HG03159 (cell line): ENCODE measurements at regions not wholly inside any gene's neighbourhood (a gene's known extent, or its start where the extent isn't known, plus 50 kb on each side); places are given as distances from the start of the nearest gene placed in this dataset.

ENCODE experiments used
- ATAC-seq: cut with Tn5 transposase; IDR thresholded peaks from one replicate; pipeline ENCODE4 v1.9.1; 2021; ENCODE audit warnings: mild to moderate bottlenecking, moderate library complexity; ENCODE audit not compliant: unreplicated experiment

DNA sequence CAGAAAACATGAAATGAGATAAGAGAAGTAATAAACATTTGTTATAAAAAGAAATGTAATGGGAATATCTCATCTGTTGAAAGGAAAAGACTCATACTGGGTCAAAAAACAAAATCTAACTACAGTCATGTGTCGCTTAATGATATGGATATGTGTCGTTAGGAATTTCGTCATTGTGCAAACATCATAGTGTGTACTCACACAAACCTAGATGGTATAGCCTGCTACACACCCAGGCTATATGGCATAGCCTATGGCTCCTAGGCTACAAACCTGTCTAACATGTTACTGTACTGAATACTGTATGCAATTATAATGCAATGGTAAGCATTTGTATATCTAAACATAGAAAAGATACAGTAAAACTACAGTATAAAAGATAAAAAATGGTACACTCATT lies 89.8 kb upstream of the ZC3H12C start:
- no peak for ATAC-seq

DNA sequence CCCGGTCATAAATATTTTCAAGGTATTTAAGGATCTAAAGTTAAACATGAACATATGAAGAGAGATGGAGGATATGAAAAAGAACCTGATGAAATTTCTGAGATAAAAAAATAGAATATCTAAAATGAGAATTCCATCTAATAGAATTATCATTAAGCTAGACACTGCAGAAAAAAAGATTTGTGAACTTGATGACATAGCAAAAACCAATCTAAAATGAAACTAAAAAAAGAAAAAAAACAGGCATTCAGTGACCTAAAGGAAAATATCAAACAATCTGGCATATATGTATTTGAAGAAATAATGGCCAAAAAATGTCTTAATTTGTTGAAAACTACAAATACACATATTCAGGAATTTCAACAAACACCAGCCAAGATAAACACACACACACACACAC lies 81.6 kb upstream of the ZC3H12C start:
- ATAC-seq = no peak

DNA sequence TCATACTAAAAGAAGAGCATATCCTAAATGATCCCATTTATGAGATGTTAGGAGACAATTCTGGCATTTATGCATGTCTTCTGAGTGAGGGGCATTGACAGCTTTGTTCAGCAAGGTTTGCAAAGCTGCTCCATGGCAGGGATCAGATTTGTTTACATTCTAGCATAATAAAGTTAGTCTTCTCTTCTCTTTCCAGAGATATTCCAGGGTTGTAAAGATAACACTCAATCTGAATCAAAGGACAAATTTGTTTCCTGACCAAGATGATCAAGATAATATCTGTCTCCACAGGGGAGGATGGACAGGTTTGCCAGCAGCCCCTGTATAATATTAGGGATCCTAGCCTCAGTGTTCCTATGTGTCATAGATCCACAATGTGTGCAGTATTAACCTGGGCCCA lies 77.5 kb upstream of the ZC3H12C start:
- ATAC-seq = no peak

DNA sequence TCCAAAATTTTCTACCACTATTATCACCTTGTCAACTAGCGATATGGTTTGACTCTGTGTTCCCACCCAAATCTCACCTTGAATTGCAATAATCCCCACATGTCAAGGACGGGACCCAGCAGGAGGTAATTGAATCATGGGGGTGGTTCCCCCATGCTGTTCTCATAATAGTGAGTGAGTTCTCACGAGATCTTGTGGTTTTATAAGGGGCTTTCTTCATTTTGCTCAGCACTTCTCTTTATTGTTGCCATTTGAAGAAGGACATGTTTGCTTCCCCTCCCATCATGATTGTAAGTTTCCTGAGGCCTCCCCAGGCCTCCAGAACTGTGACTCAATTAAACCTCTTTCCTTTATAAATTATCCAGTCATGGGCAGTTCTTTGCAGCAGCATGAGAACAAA lies 73.5 kb upstream of the ZC3H12C start:
- no peak for ATAC-seq

DNA sequence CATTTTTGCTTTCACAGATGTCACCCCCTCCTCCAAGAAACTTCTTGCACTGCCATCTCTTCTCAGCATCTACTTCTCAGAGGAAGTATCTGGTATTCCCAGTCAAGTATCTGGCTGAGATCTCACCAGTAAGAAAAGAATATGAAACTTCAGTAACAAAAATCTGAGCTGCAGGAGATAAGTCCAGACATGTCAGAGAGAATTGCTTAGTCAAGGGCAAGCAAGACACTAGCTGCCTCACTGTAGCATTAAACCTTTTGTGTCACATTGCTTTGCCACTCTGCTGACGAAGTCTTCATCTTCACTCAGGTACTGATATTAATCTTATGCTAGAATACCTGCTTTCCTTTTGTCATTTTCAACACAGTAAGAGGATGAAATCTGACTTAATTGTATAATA lies 70.6 kb upstream of the ZC3H12C start:
- no peak for ATAC-seq

DNA sequence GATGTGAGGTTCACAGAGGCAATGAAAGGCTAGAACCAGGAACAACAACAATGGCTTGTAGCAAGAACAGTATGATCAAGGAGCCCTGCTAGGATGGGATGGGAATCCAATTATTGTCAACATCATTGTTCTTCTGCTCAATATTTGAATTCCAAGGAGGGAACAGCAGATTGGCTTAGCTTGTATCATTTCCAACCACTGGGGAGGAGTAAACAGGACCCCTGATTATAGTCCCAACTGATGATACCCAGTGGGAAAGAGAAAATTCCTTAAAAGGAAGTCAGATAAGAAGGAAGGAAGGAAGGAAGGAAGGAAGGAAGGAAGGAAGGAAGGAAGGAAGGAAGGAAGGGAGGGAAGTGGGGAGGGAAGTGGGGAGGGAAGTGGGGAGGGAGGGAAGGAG lies 69.5 kb upstream of the ZC3H12C start:
- no peak for ATAC-seq

DNA sequence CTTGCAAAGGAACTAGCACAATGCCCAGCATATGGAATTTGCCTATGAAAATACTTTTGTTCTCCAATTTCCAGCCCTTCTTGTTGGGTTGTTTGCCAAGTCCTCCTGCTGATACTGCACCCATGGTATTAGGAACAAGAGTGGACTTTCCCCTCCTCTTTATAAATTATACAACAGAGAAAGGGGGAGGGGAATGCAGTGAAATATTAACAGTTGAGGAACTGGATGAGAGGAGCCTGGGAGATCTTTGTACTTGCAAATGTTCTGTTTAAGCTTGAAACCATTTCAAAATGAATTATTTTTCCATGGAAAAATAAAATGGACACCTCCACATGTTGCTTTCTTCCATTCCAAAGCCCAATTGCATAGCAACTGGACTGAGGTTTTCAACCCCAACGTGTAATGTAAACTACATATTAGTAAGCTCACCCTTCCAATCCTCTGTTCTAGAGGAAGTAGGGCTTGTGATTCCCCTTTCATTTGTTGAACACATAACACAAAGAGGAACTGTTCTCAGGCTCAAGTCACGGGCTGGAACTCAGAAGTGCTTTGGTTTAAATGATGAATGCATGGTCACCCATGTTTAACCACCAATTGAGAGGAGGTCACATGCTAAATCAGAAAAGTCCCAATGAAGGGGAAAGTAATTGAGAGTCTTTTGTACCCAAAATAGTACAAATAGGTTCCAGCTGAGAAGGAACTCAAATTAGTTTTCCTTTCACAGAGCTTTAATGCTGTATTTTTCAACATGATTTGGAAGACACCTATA lies 66.2 kb upstream of the ZC3H12C start:
- peak; percentile 94 for ATAC-seq

DNA sequence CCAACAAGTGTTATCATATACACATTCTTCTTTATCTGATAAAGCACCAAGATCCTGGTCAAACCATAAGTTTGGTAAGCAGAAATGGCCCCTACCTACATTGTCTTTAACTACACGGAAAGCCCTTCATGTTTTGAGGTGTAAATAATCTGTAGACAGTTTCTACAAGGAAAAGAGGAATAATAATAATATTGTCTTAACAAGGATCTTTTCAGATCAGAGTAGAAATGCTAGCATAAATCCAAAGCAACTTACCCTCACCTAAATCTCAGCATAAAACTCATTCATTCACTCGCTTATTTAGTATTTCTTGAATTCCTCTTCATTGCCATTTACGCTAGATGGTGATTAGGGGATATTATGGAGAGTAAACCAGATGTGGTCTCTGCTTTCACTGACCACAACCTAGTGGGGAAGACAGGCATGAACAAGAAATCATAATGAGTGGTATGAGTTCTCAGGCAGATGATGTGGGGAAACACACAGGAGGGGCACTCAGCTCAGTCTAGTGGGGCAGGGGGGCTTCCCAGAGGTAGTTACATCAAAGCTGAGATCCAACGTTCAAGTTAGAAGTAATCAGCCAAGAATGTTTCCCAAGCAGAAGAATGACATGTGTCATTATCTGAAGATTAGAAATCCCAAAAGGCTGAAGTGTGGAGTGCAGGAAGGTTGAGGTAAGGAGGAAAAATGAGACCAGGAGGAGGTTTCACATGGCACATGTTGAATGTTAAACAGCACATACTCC lies 65.4 kb upstream of the ZC3H12C start:
- ATAC-seq = peak; percentile 41

DNA sequence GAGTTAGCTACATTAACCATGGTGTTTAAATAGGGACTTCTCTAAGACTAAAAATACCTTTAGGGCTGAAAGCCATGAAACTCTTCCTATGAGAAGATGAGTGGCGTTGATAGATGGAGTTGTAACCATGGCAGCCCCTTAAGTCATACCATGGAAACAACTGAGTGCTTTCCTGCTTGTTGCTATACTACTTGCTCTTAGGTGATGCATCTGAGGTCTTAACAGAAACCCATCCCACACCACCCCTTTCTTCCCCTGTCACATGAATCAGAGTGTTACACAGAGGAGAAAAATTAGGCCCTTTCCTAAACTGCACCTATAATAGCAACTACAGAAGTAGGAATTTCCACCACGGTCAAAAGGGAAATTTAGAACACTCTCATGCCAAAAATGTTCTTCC lies 64.3 kb upstream of the ZC3H12C start:
- ATAC-seq = no peak

DNA sequence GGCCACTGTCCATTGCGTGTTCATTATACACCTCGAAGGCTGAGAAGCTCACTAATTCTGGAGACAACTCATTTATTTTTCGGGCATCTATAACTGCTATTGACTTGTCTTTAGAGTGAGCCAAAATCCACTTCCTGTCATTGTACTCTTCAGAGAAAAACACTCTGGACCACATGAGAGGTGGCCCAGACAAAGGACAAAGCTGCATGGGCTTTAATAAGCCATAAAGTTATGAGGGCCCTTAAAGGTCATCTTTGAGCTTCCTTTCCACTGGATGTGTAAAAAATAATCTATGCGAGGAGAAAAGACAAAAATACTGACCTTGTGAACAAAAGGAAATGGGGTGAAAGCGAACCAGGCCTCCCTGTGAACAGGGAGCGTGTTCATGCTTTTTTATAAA lies 63.5 kb upstream of the ZC3H12C start:
- no peak for ATAC-seq

DNA sequence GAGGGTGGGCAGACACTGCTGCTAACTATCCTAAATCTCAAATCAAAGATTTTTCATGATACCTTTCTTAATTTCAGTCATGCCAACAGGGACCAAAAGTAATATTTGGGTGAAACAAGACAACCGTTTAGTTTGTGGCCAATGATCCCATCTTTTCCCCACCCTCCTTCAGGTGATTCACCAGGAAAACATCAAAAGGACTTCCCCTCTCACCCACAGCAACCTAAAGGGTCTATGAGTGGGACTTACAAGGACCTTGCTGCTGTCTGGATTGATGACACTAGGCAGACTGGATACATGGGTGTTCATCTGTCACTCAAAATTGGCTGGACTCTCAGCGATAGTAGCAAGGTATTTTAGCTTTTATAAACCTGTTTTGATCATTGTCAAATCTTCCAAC lies 62.0 kb upstream of the ZC3H12C start:
- no peak for ATAC-seq

DNA sequence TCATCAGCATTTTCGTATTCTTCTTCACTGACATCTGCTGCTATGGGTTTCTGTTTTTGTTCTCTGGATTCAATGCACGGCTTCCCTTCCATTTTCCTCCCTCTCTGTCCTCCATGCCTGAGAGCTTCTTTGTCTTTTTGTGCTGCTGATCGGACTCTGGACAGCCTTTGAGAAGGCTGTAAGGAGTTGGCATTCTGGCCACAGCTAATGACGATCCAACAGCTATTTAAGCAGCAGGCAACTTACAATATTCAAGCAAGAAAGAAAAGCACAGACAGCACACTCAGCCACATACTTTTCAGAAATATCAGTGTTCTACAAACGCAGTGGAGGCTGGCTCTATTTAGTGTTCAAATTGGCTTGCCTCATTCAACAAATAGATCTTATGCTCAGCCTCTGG lies 60.9 kb upstream of the ZC3H12C start:
- ATAC-seq = no peak

DNA sequence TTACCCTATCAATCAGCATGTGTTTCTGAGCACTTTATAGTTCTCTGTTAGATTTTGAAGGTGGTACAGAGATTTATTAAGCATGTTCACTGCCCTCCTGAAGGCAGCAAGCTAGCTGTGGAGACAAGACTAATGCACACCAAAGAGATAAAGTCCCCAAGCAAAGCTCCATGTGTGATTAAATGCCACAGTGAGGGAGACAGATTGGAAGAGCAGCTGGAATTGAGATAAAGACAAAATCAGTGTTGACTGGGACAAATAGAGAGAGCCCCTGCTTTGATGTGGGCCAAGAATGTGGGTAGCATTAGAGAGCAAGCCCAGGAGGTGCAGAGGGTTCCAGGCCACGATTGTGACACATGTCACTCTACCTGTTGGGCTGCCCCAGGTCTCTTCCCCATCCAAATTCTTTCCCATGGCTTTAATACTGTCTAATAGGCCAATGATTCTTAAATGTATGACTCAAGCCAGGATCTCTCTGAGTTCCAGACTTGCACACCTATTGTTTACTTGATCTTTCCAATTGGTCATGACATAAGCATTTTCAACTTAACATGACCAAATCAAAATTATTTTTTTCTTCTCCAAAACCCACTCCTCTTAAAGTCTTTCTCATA lies 60.1 kb upstream of the ZC3H12C start:
- no peak for ATAC-seq

DNA sequence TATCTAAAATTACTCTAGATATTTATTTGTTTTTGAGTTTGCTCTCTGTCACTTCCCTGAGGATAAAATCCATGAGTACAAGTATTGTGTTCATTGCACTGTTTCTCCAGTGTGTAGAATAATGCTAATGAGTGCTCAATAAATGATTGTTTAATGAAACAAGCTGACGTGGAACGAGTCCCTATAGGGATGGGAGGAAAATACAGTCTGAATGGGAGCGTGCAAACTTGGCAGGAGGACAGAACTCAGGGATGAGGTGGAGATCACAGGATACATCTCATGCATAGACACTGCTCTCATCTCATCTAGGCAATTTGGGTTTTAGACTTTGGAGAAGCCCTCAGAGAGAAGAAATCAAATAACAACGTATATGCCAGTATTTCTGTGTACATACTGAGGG lies 58.4 kb upstream of the ZC3H12C start:
- ATAC-seq = no peak

DNA sequence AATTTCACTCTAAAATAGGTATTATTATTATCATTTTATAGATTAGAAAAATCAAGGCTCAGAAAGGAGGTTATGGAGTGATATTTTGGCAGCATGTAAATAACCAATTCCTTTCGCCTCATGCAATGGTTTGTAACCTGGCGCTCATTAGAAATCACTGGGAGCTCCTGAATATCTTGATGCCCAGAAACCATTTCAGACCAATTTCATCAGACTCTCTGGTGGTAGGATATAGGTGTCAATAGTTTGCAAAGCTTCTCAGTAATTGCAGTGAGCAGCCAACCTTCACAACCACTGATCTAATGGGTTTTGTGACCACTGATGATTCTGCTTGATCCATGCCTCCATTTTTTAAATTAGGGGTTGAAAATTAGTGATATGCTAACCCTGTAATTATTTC lies 57.8 kb upstream of the ZC3H12C start:
- no peak for ATAC-seq

DNA sequence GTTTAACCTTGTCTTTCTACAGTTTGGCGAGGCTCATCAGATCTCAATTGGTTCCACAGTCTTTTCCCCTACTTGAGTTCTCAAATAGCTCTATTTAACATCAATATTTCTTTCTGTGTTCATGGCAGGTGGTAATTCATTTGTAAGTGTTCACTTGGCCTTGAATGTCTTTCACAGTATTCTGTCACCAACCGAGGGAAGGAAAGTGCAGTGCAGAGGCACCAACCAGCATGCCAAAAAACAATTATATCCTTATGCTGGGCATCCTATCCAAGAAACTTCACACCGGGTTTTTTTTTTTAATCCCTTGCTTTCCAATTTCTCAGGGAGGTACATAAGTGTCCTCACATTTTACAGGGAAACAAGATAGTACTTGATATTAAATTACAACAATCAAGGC lies 55.0 kb upstream of the ZC3H12C start:
- no peak for ATAC-seq
